22Rv1 (cell line): ENCODE measurements at regions not wholly inside any gene's neighbourhood (a gene's known extent, or its start where the extent isn't known, plus 50 kb on each side); places are given as distances from the start of the nearest gene placed in this dataset.

Experiments used
- H3K27ac ChIP-seq: fragments of 450-650 bp; 2 replicates; pipeline ENCODE4 v1.5.1; 2017
- ZFX ChIP-seq: fragments of 450-650 bp; IDR thresholded peaks from 2 replicates; pipeline ENCODE4 v1.6.1; 2017; ENCODE audit warnings: antibody characterized with exemption, borderline replicate concordance
- TF ChIP-seq, protein P1 (sequence below): fragments of 450-650 bp; IDR thresholded peaks from 2 replicates; pipeline ENCODE4 v1.5.1; 2017; ENCODE audit warnings: mild to moderate bottlenecking

DNA sequence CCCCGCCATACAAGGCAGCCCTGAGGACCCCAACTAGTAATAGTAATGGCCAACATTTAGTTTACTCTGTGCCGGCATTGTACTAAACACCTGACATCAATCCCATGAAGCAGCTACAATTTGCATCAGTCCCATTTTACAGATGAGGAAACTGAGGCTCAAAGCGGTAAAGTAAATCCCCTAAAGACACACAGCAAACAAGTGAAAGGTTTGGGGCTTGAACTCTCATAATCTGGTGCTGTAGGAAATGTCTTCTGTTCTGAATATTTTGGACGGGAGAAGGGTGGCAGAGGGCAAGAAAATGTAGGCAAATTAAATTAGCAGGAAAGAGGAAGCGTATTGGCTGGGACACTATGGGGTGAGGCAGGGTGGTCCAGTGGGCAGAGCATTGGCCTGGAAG lies 160.3 kb upstream of the SYT13 start:
- no peak overlapping the region for H3K27ac ChIP-seq
- TF ChIP-seq, protein P1, sequence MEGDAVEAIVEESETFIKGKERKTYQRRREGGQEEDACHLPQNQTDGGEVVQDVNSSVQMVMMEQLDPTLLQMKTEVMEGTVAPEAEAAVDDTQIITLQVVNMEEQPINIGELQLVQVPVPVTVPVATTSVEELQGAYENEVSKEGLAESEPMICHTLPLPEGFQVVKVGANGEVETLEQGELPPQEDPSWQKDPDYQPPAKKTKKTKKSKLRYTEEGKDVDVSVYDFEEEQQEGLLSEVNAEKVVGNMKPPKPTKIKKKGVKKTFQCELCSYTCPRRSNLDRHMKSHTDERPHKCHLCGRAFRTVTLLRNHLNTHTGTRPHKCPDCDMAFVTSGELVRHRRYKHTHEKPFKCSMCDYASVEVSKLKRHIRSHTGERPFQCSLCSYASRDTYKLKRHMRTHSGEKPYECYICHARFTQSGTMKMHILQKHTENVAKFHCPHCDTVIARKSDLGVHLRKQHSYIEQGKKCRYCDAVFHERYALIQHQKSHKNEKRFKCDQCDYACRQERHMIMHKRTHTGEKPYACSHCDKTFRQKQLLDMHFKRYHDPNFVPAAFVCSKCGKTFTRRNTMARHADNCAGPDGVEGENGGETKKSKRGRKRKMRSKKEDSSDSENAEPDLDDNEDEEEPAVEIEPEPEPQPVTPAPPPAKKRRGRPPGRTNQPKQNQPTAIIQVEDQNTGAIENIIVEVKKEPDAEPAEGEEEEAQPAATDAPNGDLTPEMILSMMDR, result no peak
- TF ChIP-seq ZFX, result no peak

DNA sequence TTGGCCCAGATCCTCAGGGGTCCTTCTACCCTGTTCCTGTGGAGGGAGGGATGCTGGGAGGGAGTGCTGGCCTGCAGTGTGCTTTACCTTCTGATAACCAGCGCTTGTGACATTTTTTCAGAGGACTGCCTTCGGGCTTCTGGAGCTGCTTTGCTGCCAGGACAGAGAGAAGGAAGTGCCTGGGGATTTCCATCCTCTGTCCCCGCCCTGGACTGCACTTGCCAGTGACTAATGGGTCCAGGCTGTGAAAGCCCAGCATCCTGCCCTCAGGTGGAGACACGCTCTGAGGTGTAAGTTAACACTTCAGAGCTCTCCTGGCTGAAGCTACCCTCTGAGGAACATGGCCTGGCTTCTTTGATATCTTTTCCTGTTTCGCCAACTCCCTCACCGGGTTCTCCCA lies 158.7 kb upstream of the SYT13 start:
- TF ChIP-seq ZFX, result no peak
- TF ChIP-seq, protein P1, result no peak
- H3K27ac ChIP-seq, result no peak overlapping the region

DNA sequence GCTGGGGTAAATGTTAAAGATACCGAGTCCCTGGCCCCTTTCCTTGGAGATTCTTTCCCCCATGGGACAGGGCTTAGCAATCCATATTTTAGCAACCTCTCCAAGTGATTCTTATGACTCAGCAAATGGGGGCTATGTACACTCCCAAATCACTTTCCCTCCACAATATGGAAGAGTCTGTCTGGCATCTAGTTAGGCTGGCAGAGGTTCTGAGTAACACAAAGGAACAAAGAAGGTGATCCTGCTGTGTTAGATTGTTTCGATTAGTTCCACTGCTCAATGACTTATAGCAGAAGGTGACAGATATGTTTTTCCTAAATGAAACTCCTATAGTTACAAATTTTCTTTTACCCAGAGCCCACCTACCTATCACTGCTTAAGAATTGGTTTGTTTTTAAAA lies 154.0 kb upstream of the SYT13 start:
- no peak overlapping the region for H3K27ac ChIP-seq
- no peak for TF ChIP-seq ZFX
- TF ChIP-seq, protein P1, result no peak

DNA sequence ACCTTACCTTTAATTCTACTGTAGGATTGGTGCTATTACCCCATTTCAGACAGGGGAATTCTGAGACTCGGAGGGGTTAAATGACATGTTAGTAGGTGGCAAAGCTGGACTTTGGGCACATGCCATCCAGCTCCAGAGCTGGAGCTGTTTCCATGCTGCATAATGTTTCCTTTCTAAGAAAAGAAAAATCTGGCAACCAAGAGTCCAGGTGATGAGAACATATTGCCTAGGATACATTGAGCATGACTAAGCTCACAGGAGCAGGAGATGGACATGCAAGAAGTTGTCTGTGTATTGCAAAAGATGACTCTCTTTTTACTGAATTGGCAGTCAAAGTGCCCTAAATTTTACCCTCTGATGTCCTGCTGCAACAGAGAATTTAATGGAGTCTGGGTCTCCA lies 150.8 kb upstream of the SYT13 start:
- TF ChIP-seq, protein P1, result no peak
- no peak for TF ChIP-seq ZFX

DNA sequence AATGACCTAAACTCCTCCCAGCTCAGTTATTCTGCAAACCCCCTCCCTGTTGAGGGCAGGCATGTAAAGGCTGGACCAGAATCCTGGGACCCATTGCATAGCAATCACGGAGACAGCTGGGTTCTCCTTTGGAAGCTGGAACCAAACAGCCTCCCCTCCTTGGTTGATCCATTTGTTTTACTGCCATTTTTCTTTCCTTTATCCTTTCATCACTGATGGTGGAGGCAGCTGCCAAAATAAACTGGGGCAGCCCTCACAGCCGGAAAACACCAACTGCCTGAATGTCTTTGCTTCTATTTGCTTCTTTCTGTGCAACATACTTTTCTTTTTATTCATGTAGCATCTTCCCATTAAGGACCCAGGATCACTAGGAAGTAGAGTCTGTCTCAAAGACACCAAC lies 150.0 kb upstream of the SYT13 start:
- no peak overlapping the region for H3K27ac ChIP-seq
- TF ChIP-seq, protein P1, result no peak
- TF ChIP-seq ZFX, result no peak

More for the DNA sequence above, 150.8 kb upstream of the SYT13 start:
- no peak overlapping the region for H3K27ac ChIP-seq

DNA sequence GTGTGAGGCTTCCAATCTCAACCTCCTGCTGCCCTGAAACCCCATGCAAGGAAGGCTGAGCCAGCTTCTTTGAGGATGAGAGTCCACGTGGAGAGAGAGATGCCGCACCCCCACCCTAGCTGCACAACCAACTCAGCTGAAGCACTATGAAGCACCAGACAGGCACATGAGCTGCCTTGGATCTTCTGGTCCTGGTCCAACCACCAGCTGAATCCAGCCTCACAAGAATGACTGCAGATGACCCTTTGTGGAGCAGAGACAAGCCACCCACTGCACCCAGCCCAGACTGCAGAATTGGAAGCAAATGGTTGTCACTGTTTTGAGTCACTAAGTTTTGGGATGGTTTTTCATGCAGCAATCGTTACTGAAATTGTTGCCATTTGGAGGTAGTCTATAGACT lies 149.6 kb upstream of the SYT13 start:
- TF ChIP-seq, protein P1, result no peak
- TF ChIP-seq ZFX, result no peak
- H3K27ac ChIP-seq, result no peak overlapping the region

DNA sequence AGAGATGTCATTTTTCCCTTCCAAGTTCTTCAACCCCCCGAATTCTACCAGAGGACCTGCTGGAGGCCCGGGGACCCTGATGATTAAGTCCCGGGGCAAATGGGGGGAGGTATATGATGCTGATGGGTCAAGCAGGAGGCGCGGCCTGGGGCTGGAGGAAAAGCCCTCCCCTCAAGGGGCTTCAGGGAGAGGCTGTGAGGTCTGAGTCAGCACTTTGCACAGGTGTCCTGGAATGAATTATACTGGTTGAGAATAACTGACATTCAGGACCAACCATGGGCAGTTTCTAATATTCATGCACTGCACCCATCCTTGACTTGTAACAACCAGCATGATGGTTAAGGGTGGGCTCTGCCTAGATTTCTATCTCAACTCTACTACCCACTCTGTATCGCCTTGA lies 146.8 kb upstream of the SYT13 start:
- H3K27ac ChIP-seq, result no peak overlapping the region
- no peak for TF ChIP-seq ZFX
- TF ChIP-seq, protein P1, result no peak
